GM11168 (cell line): ENCODE measurements at regions not wholly inside any gene's neighbourhood (a gene's known extent, or its start where the extent isn't known, plus 50 kb on each side); places are given as distances from the start of the nearest gene placed in this dataset.

Experiments
- in situ Hi-C: fragments of 300-500 bp; cut with MboI; formaldehyde crosslinking; loops from one replicate; pipeline ENCODE4 v1.12.0; 2022; ENCODE audit warnings: low sequenced_read_pairs; ENCODE audit not compliant: unreplicated experiment

GRCh38 chr17:33352526-33352925, 59.4 kb upstream of the ASIC2 start:
- in situ Hi-C loops = no loop called here

GRCh38 chr17:33356266-33356665, 63.2 kb upstream of the ASIC2 start:
- in situ Hi-C loops = no loop called here

DNA sequence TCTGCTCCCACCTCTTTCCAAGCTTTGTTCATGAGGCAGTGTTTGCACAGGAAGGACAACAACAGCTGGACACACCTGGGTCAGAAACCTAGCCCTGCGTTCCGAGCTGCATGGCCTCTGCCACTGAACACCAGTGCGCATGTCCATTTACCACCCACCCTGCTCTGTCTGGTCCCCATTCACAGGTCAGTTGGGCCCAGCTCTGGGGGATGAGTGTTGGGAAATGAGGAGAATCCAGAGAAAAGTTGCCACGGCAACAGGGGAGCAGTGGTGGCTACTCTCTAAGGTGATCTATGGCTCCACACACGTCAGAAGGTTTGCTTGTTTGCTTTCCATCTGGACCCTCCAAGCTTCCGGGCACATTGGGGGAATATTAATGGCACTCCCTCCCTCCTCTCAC, 70.4 kb upstream of the ASIC2 start:
- in situ Hi-C loops = no loop called here

DNA sequence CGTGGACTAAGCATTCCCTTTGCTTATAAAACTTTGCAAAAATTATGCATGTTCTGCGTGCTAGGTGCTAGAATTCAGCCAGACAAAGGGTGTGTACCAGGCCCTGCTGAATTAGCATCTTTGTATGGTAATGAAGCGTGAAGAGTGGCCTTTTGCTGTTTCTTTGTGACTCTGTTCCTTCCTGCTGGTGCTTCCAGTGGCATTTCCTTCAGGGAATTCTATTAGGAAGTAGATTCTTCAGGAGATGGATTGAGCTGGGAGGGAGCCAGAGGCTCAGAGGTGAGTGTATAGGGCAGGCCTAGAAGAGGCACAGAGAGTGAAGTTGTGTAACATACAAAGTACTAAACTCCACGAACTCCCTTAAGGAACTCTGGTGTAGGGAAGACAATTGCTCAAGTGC, 73.9 kb upstream of the ASIC2 start:
- in situ Hi-C loops = no loop called here

DNA sequence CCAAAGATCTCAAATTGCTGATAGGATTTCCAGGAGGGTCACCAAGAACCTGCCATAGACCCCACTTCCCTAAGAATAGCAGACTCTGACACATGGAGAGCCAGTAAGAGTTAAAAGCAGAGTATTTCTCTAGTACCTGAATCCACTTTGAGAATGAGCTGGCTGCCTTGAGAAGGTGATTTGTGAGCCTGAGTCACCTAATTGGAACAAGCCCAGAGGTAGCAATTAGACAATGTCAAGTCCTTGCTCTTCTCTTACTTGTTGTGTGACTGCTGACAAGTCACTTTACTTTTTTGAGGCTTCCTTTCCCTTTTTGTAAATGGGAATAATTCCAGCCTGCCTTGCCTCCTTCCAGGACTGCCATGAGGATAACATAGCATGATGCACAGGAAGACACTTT, 76.1 kb upstream of the ASIC2 start:
- in situ Hi-C loops = no loop called here

GRCh38 chr17:33369876-33370275, 76.8 kb upstream of the ASIC2 start:
- in situ Hi-C loops = no loop called here

- in situ Hi-C loops = no loop called here
Measured at GRCh38 chr17:33370401-33370800, 77.3 kb upstream of the ASIC2 start.

- in situ Hi-C loops = no loop called here
Measured at GRCh38 chr17:33371377-33371776, 78.3 kb upstream of the ASIC2 start.

DNA sequence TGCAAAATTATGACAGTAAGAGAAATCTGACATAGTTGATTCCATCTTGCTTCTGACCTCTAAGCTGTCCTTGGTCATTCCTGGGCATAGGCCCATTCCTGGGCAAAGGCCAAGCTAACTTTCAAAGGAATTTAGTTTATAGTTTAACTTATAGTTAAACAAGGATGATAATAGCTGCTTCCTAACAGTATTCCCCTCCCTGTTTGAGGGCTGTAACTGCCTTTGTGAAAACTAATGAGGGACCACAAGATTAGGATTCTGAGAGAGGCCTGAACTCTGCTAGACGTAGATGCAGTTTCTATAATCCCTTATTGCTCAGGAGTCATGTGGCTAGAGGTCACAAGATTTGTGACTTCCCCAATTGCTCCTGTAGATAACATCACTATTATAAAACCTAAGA, 80.2 kb upstream of the ASIC2 start:
- in situ Hi-C loops = no loop called here

DNA sequence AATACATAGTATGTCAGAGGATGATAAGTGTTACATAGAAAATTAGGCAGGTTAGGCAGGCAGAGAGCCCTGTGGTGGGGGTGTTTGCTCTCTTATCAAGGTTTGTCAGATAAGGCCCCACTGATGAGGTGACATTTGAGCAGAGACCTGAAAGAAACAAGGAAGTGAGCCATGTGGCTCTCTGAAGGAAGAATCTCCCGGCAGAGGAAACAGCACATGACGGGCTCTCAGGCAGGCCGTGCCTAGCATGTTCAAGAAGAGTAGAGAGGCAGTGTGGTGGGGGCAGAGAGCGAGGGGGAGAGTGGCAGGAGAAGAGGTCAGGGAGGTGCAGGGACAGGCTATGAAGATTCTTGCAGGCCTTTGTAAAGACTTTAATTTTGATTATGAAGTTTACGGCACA, 82.0 kb upstream of the ASIC2 start:
- in situ Hi-C loops = no loop called here

- in situ Hi-C loops = no loop called here
Measured at GRCh38 chr17:33375783-33376182, 82.7 kb upstream of the ASIC2 start.

GRCh38 chr17:33377837-33378595, 84.9 kb upstream of the ASIC2 start:
- in situ Hi-C loops = no loop called here

DNA sequence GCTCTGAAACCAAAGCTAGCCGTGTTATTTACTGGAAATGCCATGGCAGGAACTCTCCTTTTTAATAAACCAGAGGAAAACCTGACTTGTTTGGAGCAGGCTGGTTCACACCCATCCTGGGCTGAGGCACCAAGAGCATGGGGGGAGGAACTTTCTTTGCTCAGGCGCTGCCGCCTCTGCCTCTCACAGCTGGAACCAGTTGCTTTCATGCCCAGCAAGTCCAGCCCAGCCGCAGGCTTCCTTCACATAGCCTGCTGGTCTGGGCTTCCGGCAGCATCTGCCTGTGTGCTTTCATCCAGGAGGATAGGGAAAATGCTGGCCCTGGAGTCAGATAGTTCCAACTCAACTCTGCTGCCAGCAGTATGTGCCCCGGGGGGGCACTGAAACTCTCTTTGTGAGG, 88.1 kb upstream of the ASIC2 start:
- in situ Hi-C loops = no loop called here

- in situ Hi-C loops = no loop called here
Measured at GRCh38 chr17:33383488-33384023, 90.5 kb upstream of the ASIC2 start.

DNA sequence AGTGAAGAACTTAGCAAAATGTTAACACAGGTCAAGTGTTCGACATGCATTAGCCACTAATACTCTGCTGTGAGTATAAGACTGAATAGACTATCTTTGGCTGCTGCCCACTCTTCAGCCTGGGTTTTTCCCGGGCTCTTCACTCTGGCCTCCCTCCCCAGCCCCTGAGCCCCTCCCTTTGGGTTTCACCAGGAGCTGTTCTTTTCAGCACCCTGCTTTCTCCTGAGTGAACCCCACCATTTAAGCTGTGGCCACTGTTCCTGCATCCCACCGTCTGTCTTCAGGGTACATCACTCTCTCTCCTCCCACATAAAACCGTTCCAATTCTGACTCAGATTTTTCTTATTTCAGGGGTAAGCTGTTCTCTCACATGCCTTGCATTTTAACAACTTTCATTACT, 92.0 kb upstream of the ASIC2 start:
- in situ Hi-C loops = no loop called here

GRCh38 chr17:33385713-33386112, 92.6 kb upstream of the ASIC2 start:
- in situ Hi-C loops = no loop called here

- in situ Hi-C loops = no loop called here
Measured at GRCh38 chr17:33387406-33387805, 94.3 kb upstream of the ASIC2 start.

DNA sequence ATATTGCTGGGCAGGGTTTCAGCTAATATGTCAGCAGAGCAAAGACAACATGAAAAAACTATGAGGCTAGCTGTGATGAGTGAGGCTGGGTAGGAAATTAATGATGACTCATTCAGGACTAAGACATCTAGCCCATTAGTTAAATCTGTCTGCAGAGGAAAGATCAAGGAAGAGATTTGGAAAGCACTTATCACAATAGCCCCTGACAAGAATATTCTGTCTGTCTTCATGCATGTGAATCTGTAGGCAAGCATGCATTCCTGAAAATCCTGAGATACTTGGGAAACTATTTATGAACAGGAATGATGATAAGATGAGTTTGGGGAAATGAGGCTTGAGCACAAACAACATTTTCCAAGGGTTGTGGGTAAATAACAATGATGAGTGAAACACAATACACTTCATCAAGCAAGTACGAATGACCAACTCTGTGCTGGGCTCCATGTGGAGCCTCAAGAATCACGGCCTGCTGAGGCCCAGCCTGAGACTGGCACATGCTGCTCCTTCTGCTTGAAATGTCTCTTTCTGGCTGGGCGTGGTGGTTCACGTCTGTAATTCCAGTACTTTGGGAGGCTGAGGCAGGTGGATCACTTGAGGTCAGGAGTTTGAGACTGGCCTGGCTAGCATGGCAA, 96.5 kb upstream of the ASIC2 start:
- in situ Hi-C loops = no loop called here

- in situ Hi-C loops = no loop called here
Measured at GRCh38 chr17:33390479-33391176, 97.5 kb upstream of the ASIC2 start.

DNA sequence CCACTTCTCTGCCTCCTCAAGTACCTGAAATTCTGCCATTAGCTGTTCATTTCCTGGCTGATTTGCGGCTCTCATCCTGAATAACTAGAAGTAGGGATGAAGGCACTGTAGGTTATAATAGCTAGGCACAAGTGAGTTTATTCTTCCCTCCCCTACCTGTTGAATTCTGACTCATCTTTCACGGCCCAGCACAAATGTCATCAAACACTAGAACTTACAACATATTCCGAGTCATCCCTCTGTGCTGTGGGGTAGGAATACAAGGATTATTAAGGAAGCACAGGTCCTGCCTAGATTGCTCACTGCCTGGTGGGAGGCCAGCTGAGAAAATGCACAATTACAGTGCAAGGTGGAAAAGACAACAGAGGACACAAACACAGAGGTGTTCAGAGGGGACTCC, 103.7 kb upstream of the ASIC2 start:
- in situ Hi-C loops = no loop called here

- in situ Hi-C loops = no loop called here
Measured at GRCh38 chr17:33398386-33398785, 105.3 kb upstream of the ASIC2 start.
